H54 (cell line): ENCODE measurements at regions not wholly inside any gene's neighbourhood (a gene's known extent, or its start where the extent isn't known, plus 50 kb on each side); places are given as distances from the start of the nearest gene placed in this dataset.

Experiments used
- DNase-seq: peaks from one replicate; pipeline ENCODE4 v3.0.0; 2011; ENCODE audit warnings: low spot score, mixed read lengths; ENCODE audit not compliant: insufficient read length
- FAIRE-seq: peaks from 3 replicates; lab custom pipeline; 2011; peaks lifted over from hg19 to GRCh38; lab: Jason Lieb, UNC
- POLR2A ChIP-seq: IDR thresholded peaks from 2 replicates; pipeline ENCODE4 v1.6.1; 2011; ENCODE audit warnings: low read depth, mild to moderate bottlenecking, low read length

DNA sequence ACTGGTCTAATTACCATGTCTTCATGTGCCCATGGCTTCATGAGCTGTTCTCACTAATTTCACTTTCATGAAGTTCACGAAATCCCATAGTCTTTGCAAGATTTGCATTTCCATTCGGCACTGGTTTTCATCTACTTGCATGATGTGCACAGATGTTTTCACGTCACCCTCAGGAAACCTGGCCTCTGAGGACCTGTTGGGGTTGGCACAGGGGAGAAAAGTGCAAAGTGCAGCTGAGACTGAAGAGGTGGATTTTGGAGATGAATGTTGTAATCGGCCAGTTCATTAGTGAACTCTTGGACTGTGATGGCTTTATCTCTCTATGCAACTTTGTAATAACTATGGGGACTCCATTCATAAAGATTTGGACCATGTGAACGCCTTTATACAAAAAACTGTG is 80.2 kb upstream of the SULF2 start:
- DNase-seq (no peak), FAIRE-seq (no peak)
- no peak for TF ChIP-seq POLR2A

DNA sequence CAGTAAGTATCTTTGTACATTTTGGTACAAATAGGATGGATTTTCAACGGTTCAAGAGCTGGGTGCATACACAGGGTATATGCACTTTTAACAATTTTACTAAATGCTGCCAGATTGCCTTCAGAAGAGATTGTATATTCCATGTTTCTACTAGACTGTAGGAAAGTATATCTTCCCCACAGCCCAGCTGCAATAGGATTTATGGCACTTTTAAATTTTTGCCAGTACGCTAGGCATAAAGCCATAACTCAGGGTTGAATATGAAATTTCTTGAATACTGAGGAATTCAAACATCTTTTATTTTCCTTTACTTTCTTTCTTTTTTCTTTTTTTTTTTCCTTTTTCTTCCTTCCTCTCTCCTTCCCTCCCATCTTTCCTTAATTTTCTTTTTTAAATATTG is 78.7 kb upstream of the SULF2 start:
- FAIRE-seq (no peak), DNase-seq (no peak)
- TF ChIP-seq POLR2A = no peak

DNA sequence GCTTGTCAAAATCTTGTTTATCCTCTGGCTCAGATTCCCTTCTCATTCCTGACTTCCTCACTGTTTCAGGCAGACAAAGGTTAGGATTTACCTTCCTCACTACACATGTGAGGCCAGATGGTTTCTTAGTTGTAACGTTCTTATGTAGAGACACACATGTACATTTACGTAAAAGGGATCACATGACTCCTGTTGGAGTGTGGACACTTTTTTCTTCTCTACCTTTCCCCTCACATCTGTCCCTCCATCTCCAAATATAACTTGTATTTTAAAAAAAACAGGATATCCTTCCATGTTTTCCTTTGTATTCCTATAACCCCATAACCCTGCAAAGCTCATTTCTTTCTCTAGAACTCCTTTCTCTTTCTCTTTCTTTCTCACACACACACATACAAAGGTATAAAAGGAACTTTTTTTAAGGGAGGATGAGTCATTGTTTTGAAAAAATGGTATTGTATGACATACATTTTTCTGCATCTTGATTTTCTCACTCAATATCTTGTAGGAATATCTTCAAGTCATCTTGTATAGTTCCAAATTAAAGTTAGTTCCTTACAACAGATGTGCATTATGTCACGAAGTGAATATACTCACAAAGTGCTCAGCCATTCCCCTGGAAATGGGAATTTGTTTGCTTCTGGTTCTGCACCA is 78.2 kb upstream of the SULF2 start:
- no peak for TF ChIP-seq POLR2A
- FAIRE-seq (no peak), DNase-seq (no peak)

DNA sequence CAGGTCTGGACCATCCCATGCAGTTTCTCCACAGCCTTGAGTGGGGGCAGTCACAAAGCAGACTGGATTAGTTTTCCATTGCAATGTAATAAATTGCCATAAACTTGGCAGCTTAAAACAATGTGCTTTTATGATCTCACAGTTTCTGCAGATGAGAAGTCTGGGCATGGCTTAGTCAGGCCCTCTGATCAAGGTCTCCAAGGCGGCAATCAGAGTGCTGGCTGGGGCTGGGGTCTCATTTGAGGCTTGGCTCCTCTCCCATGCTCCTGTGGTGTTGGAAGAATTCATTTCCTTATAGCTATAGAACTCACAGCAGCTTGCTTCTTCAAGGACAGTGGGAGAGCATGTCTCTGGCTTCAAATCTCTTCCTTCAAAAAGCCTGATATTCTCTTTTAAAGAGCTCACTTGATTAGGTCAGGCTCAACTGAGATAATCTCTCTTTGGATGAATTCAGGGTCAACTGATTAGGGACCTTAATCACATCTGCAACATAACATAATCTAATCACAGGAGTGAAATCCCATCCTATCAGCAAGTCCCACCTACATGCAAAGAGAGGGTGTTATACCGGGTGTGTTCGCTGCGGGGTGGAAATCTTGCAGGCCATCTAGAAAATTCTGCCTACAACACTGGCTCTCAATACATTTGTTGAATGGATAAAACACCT is 77.4 kb upstream of the SULF2 start:
- no peak for TF ChIP-seq POLR2A
- no peak for DNase-seq
- no peak for FAIRE-seq

DNA sequence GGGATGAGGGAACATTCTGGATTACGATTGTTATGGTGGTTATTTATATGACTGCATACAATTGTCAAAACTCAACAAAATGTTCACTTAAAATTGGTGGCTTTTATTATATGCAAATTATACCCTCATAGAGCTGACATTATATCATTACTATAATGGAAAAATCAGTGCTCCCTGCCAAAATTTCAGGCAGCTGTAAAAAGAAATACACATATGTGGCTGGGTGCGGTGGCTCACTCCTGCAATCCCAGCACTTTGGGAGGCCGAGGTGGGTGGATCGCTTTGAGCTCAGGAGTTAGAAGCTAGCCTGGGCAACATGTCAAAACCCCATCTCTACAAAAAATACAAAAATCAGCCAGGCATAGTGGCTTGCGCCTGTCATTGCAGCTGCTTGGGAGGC is 75.8 kb upstream of the SULF2 start:
- no peak for TF ChIP-seq POLR2A
- DNase-seq (no peak), FAIRE-seq (no peak)

DNA sequence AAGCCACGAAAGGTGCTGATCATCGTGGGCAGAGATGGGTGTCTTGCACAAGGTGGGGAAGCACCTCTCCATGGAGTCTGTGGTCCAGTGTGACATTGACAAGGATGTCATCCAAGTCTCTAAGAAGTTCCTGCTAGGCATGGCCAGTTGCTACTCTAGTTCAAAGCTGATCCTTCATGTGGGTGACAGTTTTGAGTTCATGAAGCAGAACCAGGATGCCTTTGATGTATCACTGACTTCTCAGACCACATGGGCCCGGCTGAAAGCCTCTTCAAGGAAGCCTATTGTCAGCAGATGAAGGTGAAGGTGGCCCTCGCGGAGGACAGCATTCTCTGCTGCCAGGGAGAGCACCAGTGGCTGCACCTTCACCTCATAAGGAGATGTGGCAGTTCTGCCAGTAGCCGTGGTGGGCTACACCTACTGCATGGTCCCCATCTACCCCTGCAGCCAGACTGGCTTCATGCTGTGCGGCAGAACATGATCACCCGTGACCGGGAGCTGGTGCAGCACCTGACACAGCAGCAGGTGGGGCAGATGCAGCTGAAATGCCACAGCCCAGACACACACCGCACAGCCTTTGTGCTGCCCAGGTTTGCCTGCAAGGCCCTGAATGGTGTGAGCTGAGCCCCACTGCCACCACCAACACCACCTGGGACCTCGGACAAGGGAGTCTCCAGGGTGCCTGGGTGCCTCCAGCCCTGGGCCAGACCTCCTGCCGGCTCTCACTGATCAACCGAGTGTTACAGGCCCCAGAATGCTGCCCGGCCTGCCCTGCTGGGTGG is 75.0 kb upstream of the SULF2 start:
- no peak for FAIRE-seq
- DNase-seq = no peak
- TF ChIP-seq POLR2A = no peak

DNA sequence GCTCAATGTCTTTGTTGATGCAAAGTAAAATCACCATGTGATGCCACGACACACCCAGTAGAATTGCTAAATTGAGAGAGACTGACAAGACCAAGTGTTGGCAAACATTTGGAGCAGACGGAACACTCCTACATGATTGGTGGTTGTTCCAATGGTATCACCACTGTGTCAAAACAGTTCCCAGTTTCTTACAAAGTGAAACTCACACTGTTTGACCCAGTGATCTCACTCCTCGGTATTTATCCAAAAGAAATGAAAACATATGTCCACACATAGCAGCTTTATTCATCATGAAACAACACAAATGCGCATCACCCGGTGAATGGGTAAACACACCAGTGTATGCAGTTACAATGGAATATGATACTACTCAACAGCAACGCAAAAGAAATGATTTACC is 74.0 kb upstream of the SULF2 start:
- DNase-seq (no peak), FAIRE-seq (no peak)
- TF ChIP-seq POLR2A = no peak

DNA sequence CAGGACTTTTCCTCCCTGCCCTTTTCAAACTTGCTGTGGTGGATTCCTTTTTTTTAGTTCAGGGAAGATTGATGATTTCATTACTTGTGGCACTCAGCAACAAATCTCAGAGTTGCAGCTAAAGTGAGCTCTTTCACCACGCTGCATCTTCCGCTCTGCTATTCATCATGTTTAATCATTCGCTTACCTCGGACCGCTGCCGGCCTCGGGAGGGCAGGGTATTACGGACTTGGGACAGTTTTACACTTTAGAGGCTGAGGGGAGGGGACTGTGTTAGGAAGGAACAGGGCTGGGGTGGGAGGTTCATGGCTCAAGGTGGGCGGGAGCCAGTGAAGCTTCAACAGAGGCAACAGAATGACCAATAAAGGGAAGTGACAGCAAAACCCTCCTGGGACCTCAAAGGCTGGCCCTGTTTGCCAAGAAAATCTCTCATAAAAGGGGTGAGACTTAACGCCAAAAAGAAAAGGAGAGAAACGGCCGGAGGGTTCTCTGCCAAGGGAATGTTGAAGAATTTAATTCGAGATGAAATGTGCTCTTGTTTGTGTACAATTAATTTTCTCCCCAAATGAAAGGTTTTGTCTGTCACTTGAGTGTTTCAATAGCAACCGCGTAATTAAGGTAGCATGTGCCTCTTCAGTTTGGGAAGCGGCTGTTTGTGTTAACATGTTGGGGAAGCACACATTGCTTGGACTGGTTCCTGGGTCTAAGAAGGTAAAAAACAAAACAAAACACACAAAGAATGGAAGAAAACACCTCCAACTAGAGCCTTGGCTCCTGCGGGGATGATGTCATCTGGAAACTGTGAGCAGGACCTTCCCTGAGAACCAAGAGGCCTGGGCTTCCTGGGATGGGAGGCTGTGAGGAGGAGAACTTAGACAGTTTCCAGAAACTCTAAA is 72.5 kb upstream of the SULF2 start:
- DNase-seq (no peak), FAIRE-seq (no peak)
- no peak for TF ChIP-seq POLR2A

DNA sequence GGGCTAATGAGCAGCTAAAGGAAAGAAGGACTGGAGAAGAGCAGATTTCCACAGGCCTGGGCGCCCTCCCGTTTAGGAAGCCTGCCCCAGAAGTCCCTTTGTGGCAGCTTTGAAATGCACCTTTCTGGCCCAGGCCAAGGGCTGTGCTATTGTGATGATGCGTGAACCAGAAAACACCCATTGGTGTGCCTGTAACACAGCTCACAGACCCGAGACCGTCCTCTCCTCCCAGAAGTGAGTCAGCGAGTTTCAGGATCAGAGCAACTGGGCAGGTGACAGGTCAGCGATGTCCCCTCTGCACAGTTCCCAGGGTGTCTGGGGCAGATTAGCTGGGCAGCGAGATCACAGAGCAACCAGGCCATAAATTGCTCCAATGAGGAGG is 71.9 kb upstream of the SULF2 start:
- DNase-seq (no peak), FAIRE-seq (no peak)
- no peak for TF ChIP-seq POLR2A

DNA sequence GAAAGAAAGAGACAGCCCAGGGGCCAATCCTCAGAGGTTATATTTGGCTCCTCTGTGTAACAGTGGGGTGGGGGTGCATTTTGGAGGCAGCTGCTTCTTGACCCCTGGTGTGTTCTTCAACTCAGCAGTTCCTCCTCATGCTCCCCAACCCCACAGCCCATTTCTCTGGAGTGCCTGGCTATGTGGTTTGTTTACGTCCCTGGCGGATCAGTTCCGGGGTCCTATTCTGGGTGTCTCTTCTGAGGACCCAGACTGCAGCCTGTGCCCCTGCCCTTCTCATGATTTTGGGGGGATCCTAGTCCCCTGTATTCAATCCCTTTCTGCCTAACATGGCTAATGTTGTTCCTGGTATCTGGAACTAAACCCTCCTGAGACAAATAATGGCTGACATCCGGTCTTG is 70.5 kb upstream of the SULF2 start:
- no peak for TF ChIP-seq POLR2A
- FAIRE-seq (no peak), DNase-seq (no peak)

DNA sequence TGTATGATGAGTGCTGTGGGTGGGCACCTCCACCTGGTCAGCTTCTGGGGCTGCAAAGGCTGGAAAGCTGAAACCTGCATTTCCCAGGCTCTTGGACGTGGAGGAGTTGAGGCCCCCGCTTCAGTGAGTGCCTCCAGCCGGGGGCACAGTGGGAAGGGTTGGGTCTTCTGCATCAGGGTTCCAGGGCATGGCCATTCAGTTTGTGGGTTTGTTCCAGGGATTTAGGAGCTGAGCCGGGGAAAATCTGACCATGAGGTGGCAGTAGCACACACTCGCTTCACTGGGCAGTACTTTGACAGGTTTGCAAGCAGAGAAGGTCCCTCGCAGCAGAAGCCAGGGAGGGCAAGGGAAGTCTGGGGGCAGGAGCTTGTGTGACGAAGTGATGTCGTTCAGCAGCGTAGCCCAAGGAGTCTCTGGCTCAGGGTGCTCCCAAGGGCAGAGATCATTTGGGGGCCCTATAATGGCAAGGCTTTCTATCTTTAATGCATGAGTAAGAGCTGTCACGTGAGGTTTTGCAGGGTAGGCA is 69.5 kb upstream of the SULF2 start:
- no peak for FAIRE-seq
- DNase-seq = peak; percentile 68
- no peak for TF ChIP-seq POLR2A

DNA sequence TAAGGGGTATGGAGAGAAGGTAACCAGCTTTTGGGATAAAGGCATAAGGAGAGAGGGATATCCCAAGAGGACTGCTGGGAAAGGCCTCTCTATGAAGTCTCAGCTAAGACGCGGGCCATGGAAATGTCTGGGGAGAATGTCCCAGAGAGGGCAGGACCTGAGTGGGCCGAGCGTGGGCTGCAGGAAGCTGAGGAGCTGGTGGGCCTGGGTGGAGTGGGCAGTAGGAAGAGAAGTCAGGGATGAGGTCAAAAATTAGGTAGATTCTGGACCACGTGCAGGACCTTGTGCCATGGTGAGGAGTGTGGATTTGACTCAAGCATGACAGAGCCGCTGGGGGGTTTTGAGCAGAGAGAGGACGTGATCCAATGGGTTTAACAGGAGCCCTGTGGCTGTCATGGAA is 66.5 kb upstream of the SULF2 start:
- no peak for TF ChIP-seq POLR2A
- FAIRE-seq = no peak
- DNase-seq = no peak

DNA sequence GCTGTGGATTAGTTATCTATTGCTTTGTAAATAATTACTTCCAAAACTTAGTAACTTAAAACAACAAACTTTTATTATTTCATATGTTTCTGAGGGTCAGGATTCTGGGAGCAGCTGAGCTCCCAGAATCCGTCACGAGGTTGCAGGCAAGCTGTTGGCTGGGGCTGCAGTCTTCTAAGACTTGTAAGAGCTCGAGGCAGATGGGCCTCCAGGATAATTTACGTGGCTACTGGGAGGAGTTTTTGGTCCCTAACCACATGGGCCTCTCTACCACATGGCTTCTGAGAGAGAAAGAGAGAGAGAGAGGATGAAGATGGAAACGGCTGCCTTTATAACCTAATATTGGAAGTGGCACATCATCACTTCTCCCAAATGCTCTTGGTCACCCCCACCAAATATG is 64.9 kb upstream of the SULF2 start:
- TF ChIP-seq POLR2A = no peak
- FAIRE-seq (no peak), DNase-seq (no peak)

DNA sequence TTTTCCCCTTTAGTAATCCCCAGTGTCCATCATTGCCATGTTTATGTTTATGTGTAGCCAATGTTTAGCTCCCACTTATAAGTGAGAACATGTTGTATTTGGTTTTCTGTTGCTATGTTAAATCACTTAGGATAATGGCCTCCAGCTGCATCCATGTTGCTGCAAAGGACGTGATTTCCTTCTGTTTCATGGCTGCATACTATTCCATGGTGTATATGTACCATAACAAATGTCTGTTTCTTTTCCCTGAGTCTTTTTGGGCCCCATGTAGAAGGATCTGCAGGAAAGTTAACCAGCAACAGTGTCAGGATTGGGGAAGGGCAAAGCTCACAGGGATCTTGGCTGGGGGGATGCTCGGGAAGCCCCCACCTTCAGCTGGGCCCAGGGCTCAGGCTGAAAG is 64.3 kb upstream of the SULF2 start:
- no peak for FAIRE-seq
- DNase-seq = no peak
- no peak for TF ChIP-seq POLR2A
